ENCODE measurements at regions not wholly inside any gene's neighbourhood (a gene's known extent, or its start where the extent isn't known, plus 50 kb on each side); places are given as distances from the start of the nearest gene placed in this dataset.

DNA sequence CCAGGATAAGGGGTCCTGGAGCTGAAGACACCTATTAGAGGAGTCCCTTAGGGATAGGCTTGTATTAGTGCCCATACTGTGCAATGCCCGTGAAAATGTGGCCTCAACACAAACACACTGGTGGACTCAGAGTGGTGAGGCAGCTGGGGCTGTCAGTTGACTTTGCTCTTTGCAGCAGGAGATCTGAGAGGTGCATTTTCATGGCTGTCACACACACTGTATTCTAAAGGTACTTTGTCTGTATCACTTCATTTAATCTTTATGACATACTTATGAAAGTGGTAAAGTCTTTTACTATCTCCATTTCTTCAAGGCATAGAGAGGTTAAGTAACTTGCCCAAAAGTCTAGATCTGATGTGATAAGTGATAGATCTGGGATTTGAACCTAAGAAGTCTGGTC is 55.1 kb upstream of the GCFC2 start:
- TF ChIP-seq, protein P1, sequence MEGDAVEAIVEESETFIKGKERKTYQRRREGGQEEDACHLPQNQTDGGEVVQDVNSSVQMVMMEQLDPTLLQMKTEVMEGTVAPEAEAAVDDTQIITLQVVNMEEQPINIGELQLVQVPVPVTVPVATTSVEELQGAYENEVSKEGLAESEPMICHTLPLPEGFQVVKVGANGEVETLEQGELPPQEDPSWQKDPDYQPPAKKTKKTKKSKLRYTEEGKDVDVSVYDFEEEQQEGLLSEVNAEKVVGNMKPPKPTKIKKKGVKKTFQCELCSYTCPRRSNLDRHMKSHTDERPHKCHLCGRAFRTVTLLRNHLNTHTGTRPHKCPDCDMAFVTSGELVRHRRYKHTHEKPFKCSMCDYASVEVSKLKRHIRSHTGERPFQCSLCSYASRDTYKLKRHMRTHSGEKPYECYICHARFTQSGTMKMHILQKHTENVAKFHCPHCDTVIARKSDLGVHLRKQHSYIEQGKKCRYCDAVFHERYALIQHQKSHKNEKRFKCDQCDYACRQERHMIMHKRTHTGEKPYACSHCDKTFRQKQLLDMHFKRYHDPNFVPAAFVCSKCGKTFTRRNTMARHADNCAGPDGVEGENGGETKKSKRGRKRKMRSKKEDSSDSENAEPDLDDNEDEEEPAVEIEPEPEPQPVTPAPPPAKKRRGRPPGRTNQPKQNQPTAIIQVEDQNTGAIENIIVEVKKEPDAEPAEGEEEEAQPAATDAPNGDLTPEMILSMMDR (IDR thresholded peaks at IDR 0.05), result no peak
- TF ChIP-seq POLR2A (IDR thresholded peaks at IDR 0.05), result no peak
